ENCODE measurements at regions not wholly inside any gene's neighbourhood (a gene's known extent, or its start where the extent isn't known, plus 50 kb on each side); places are given as distances from the start of the nearest gene placed in this dataset.
"Not testable (repeated sequence)": the region's sequence is repeated elsewhere in the genome, so short reads cannot be mapped to it uniquely, and the experiment has no call there.

GRCh38 chr3:150341891-150342290 is 66.2 kb upstream of the TSC22D2 start:
- no peak for DNase-seq (ENCODE audit: low spot score)
- ChIA-PET CTCF (interaction anchor here (0.5 kb wide), 1 partner anchor 132 kb away, joined by 3 read pairs; no protein-coding TSS in a partner anchor), POLR2A (ENCODE audit: low non-redundant PET) (no interaction called here)
- TF ChIP-seq, protein P1, sequence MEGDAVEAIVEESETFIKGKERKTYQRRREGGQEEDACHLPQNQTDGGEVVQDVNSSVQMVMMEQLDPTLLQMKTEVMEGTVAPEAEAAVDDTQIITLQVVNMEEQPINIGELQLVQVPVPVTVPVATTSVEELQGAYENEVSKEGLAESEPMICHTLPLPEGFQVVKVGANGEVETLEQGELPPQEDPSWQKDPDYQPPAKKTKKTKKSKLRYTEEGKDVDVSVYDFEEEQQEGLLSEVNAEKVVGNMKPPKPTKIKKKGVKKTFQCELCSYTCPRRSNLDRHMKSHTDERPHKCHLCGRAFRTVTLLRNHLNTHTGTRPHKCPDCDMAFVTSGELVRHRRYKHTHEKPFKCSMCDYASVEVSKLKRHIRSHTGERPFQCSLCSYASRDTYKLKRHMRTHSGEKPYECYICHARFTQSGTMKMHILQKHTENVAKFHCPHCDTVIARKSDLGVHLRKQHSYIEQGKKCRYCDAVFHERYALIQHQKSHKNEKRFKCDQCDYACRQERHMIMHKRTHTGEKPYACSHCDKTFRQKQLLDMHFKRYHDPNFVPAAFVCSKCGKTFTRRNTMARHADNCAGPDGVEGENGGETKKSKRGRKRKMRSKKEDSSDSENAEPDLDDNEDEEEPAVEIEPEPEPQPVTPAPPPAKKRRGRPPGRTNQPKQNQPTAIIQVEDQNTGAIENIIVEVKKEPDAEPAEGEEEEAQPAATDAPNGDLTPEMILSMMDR (conservative IDR thresholded peaks at IDR 0.05; ENCODE audit: low read depth) = no peak
- H3K27ac ChIP-seq = no peak overlapping the region

GRCh38 chr3:150336363-150336762 is 71.7 kb upstream of the TSC22D2 start:
- POLR2A ChIA-PET (ENCODE audit: low non-redundant PET); CTCF ChIA-PET; DNase-seq (ENCODE audit: low spot score); H3K27ac ChIP-seq: not testable (repeated sequence)

DNA sequence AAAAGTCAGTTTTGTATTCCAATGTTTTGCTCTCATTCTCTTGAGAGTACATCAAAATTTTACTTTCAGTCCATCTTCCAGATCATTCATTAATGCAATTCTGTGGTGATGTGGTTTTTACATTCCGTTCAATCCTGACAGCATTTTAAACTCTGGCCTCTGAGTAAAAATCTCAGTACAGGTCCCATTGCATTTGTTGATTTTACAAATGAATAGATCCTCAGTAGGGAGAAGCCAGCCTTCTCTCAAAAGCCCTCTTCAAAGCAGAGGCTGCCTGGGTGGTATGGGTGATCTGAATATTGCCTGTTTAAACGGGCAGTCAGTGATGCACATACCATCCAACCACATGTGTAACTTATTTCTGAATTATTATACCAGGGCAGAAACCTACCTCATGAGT is 72.5 kb upstream of the TSC22D2 start:
- CTCF ChIA-PET = no interaction called here
- DNase-seq (ENCODE audit: low spot score) = no peak
- H3K27ac ChIP-seq = no peak overlapping the region
- POLR2A ChIA-PET (ENCODE audit: low non-redundant PET) = no interaction called here
- TF ChIP-seq, protein P1 (conservative IDR thresholded peaks at IDR 0.05; ENCODE audit: low read depth) = no peak

DNA sequence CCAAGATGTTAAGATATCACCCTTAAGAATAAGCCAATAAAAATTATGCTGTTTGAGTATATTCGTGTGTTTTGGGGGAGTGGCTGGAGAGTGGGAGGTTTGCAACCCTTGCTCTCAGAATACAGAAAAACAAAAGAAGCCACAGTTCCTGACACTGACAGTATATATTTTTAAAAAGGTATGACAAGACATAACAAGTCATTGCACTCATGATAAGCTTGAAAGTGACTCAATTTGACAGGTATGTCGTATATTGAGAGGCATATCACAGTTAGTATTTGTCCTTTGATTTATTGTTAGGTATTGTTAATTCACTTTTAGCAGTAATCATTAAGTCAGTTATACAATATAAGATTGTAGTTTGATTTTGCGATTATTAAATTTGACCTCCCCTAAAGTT is 73.1 kb upstream of the TSC22D2 start:
- TF ChIP-seq, protein P1 (conservative IDR thresholded peaks at IDR 0.05; ENCODE audit: low read depth) = no peak
- ChIA-PET CTCF (no interaction called here), POLR2A (ENCODE audit: low non-redundant PET) (no interaction called here)
- no peak overlapping the region for H3K27ac ChIP-seq
- DNase-seq (ENCODE audit: low spot score) = no peak

- TF ChIP-seq, protein P1 (conservative IDR thresholded peaks at IDR 0.05; ENCODE audit: low read depth) = no peak
- H3K27ac ChIP-seq = no peak overlapping the region
- CTCF ChIA-PET = no interaction called here
- no peak for DNase-seq (ENCODE audit: low spot score)
- POLR2A ChIA-PET (ENCODE audit: low non-redundant PET) = no interaction called here
These were observed 74.6 kb upstream of the TSC22D2 start for GRCh38 chr3:150333477-150333876.

DNA sequence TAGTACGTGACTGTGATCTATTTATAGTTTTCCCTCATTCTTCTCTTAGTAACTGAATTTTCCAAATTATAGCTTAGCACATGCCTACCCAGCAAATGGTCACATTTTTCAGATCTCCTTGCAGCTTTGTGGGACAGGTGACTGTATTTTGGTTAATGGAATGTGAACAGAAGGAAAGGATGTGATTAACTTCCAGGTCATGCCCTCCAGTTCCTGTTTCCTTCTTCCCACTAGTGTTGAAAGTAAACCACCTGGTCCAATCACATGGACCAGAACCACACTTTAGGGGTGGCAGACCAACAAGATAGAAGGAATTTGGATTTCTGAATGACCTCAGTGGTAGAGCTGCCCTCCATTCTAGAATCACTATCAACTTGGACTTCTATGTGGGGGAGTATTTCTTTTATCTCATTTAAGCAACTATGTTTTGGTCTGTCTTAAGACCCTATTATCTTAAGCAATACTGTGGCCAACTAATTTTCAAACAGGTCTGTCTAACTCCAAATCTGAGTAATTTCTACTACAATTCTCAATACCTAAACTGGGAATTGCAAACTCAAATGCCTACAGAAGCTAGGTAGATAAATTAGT is 76.0 kb upstream of the TSC22D2 start:
- DNase-seq (ENCODE audit: low spot score) = no peak
- CTCF ChIA-PET = interaction anchor here (0.6 to 0.7 kb wide), 3 partner anchors 11 to 1950 kb away, joined by 3 to 4 read pairs (median 3); no protein-coding TSS in a partner anchor
- POLR2A ChIA-PET (ENCODE audit: low non-redundant PET) = no interaction called here
- TF ChIP-seq, protein P1 (conservative IDR thresholded peaks at IDR 0.05; ENCODE audit: low read depth) = no peak
- H3K27ac ChIP-seq = no peak overlapping the region

DNA sequence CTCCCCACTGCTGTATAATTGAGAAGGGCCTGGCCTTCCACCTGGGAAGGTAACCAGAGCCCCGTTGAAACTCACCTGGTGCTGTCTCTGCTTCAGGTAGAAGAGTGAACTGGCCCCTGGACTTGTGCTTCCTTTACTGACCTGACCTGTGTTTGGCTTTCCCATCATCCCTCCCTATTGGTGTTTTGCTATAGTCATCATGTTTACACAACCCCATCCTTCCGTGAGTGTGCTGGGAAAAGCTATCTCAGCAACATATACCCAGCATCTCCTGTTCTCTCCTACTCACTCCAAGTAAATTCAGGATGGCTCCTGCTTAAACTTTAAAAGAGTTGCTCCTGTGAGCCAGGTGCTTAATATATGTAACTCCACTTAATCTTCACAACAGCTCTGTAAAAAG is 77.2 kb upstream of the TSC22D2 start:
- TF ChIP-seq, protein P1 (conservative IDR thresholded peaks at IDR 0.05; ENCODE audit: low read depth) = no peak
- no peak for DNase-seq (ENCODE audit: low spot score)
- H3K27ac ChIP-seq = no peak overlapping the region
- ChIA-PET POLR2A (ENCODE audit: low non-redundant PET) (no interaction called here), CTCF (no interaction called here)

Data from RWPE1 (cell line).